ENCODE measurements at regions not wholly inside any gene's neighbourhood (a gene's known extent, or its start where the extent isn't known, plus 50 kb on each side); places are given as distances from the start of the nearest gene placed in this dataset.
"Not testable (repeated sequence)": the region's sequence is repeated elsewhere in the genome, so short reads cannot be mapped to it uniquely, and the experiment has no call there.

GRCh38 chr3:5488771-5489170 is 301.3 kb downstream of the EDEM1 start:
- DNase-seq = no peak

- DNase-seq = no peak
These were observed 302.0 kb downstream of the EDEM1 start for GRCh38 chr3:5489536-5489935.

- DNase-seq = no peak
These were observed 307.5 kb downstream of the EDEM1 start for GRCh38 chr3:5494905-5495519.

GRCh38 chr3:5497497-5497896 is 310.0 kb downstream of the EDEM1 start:
- DNase-seq = no peak

- DNase-seq = no peak
These were observed 311.5 kb downstream of the EDEM1 start for GRCh38 chr3:5498981-5499380.

GRCh38 chr3:5499404-5499803 is 311.9 kb downstream of the EDEM1 start:
- DNase-seq = no peak

- no peak for DNase-seq
These were observed 315.6 kb downstream of the EDEM1 start for GRCh38 chr3:5503136-5503535.

GRCh38 chr3:5504135-5504534 is 316.6 kb downstream of the EDEM1 start:
- DNase-seq = no peak

GRCh38 chr3:5505163-5505562 is 317.7 kb downstream of the EDEM1 start:
- DNase-seq = no peak

GRCh38 chr3:5505997-5506396 is 318.5 kb downstream of the EDEM1 start:
- no peak for DNase-seq

- DNase-seq = not testable (repeated sequence)
These were observed 321.4 kb downstream of the EDEM1 start for GRCh38 chr3:5508860-5509259.

GRCh38 chr3:5510300-5510699 is 322.8 kb downstream of the EDEM1 start:
- no peak for DNase-seq

GRCh38 chr3:5517921-5518320 is 330.4 kb downstream of the EDEM1 start:
- DNase-seq = no peak

- no peak for DNase-seq
These were observed 332.7 kb downstream of the EDEM1 start for GRCh38 chr3:5520237-5520636.

- DNase-seq = no peak
These were observed 335.6 kb downstream of the EDEM1 start for GRCh38 chr3:5523125-5523524.

- DNase-seq = no peak
These were observed 343.5 kb downstream of the EDEM1 start for GRCh38 chr3:5531039-5531438.

GRCh38 chr3:5531741-5532290 is 344.3 kb downstream of the EDEM1 start:
- DNase-seq = no peak

GRCh38 chr3:5540532-5540931 is 353.0 kb downstream of the EDEM1 start:
- no peak for DNase-seq

- DNase-seq = no peak
These were observed 355.0 kb downstream of the EDEM1 start for GRCh38 chr3:5542472-5542871.

GRCh38 chr3:5543047-5543446 is 355.5 kb downstream of the EDEM1 start:
- no peak for DNase-seq

GRCh38 chr3:5545719-5546118 is 358.2 kb downstream of the EDEM1 start:
- no peak for DNase-seq

GRCh38 chr3:5553203-5553602 is 365.7 kb downstream of the EDEM1 start:
- DNase-seq = no peak

- DNase-seq = no peak
These were observed 366.8 kb downstream of the EDEM1 start for GRCh38 chr3:5554245-5554747.

GRCh38 chr3:5560199-5560598 is 372.7 kb downstream of the EDEM1 start:
- DNase-seq = no peak
